T-helper 1 cell treated with Interleukin-12 subunit alpha and Interleukin-12 subunit beta and Interleukin-4 antibody, amounts not matched to agents 30 ng/mL and 1 ng/mL, for 36 hours (primary cell): ENCODE measurements at regions not wholly inside any gene's neighbourhood (a gene's known extent, or its start where the extent isn't known, plus 50 kb on each side); places are given as distances from the start of the nearest gene placed in this dataset.

Source experiments
- intact Hi-C: fragments of 100-400 bp; cut with micrococcal nuclease; formaldehyde crosslinking; loops from one replicate; pipeline ENCODE4 v1.15.1; 2024

- intact Hi-C loops: no loop called here
Observed at GRCh38 chr7:16234493-16235146, 186.7 kb downstream of the CRPPA start.

GRCh38 chr7:16233517-16233916, 187.8 kb downstream of the CRPPA start:
- intact Hi-C loops: no loop called here

- intact Hi-C loops: no loop called here
Observed at GRCh38 chr7:16232273-16232672, 189.1 kb downstream of the CRPPA start.

GRCh38 chr7:16223963-16224707, 197.2 kb downstream of the CRPPA start:
- intact Hi-C loops: loop anchor here (10.0 kb wide), 1 partner anchor 341 kb away; no protein-coding TSS in a partner anchor

GRCh38 chr7:16212610-16213009, 208.7 kb downstream of the CRPPA start:
- intact Hi-C loops: no loop called here

- intact Hi-C loops: no loop called here
Observed at GRCh38 chr7:16212032-16212431, 209.3 kb downstream of the CRPPA start.

- intact Hi-C loops: no loop called here
Observed at GRCh38 chr7:16211402-16211925, 209.9 kb downstream of the CRPPA start.

- intact Hi-C loops: no loop called here
Observed at GRCh38 chr7:16210171-16210570, 211.2 kb downstream of the CRPPA start.

GRCh38 chr7:16207321-16207720, 214.0 kb downstream of the CRPPA start:
- intact Hi-C loops: no loop called here

GRCh38 chr7:16205466-16205865, 215.9 kb downstream of the CRPPA start:
- intact Hi-C loops: no loop called here

GRCh38 chr7:16204953-16205352, 216.4 kb downstream of the CRPPA start:
- intact Hi-C loops: no loop called here

GRCh38 chr7:16203065-16203464, 218.3 kb downstream of the CRPPA start:
- intact Hi-C loops: no loop called here

GRCh38 chr7:16202303-16202702, 219.0 kb downstream of the CRPPA start:
- intact Hi-C loops: no loop called here

- intact Hi-C loops: no loop called here
Observed at GRCh38 chr7:16200591-16200990, 220.7 kb downstream of the CRPPA start.

- intact Hi-C loops: no loop called here
Observed at GRCh38 chr7:16193631-16194030, 227.7 kb downstream of the CRPPA start.

GRCh38 chr7:16189026-16189715, 232.2 kb downstream of the CRPPA start:
- intact Hi-C loops: no loop called here

GRCh38 chr7:16187131-16187530, 234.2 kb downstream of the CRPPA start:
- intact Hi-C loops: no loop called here

GRCh38 chr7:16178585-16178984, 242.8 kb downstream of the CRPPA start:
- intact Hi-C loops: no loop called here

GRCh38 chr7:16178092-16178491, 243.2 kb downstream of the CRPPA start:
- intact Hi-C loops: no loop called here

- intact Hi-C loops: no loop called here
Observed at GRCh38 chr7:16174253-16174652, 247.1 kb downstream of the CRPPA start.

- intact Hi-C loops: no loop called here
Observed at GRCh38 chr7:16172366-16172765, 249.0 kb downstream of the CRPPA start.

- intact Hi-C loops: no loop called here
Observed at GRCh38 chr7:16171928-16172327, 249.4 kb downstream of the CRPPA start.
